ENCODE measurements at regions not wholly inside any gene's neighbourhood (a gene's known extent, or its start where the extent isn't known, plus 50 kb on each side); places are given as distances from the start of the nearest gene placed in this dataset.
"Not testable (repeated sequence)": the region's sequence is repeated elsewhere in the genome, so short reads cannot be mapped to it uniquely, and the experiment has no call there.

DNA sequence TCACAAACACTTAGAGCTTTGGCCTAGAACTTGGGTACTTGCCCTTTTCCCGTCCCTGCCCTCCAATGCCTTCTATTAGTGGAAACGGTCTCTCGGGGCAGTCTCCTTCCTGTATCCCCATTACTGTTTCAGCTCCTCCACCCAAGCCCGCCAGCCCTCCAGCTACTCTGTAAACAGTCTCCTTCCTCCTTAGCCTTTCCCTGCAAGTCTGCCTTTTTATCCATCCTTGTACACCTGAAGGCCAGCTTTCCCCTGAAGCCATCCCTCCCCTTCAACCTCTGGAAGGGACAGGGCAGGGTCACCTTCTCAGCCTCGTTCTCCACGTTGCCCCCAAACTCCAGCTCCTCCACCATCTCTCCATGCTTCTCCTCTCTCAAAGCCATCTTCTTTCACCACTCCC, 108.1 kb upstream of the ZNF746 start:
- Histone ChIP-seq H3K9ac (ENCODE audit: low read length in 2 of 2) (no peak overlapping the region), H3K36me3 (ENCODE audit: control insufficient read depth in 2 of 2, insufficient read depth in 2 of 2, low read length in 2 of 2) (peaks cover 34 to 38% of the 10 kb centered on the region in 2 donors), H3K9me3 (ENCODE audit: control insufficient read depth in 2 of 2, low read length in 2 of 2) (no peaks in the 10 kb centered on the region), H3K4me3 (ENCODE audit: low read length in 2 of 2) (no peak overlapping the region), H3K27me3 (ENCODE audit: control insufficient read depth in 1 of 2, insufficient read depth in 2 of 2, low read length in 2 of 2) (no peaks in the 10 kb centered on the region), H3K4me1 (ENCODE audit: control insufficient read depth, insufficient read depth, low read length) (no peaks in the 10 kb centered on the region), H3K27ac (ENCODE audit: low read length) (no peak overlapping the region)

DNA sequence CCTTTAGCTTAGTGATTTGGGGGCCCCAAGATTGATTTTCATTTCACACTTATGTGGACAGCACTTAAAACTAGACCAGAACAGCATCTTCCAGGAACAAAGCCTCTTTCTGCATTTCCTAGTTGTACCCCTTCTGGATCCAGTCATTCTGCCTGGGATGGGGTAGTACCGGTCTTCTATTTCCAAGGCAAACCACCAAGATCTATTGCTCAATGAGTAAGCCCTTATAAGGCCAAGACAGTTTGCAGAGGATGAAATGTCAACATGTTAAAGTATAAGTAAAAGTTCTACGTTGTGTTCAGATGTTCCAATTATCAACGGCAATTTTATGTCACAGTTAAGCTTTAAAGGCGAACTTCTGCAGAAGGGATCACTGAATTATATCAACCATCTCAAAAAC, 106.9 kb upstream of the ZNF746 start:
- H3K36me3 ChIP-seq (ENCODE audit: control insufficient read depth in 2 of 2, insufficient read depth in 2 of 2, low read length in 2 of 2), result peaks cover 31 to 41% of the 10 kb centered on the region in 2 donors
- no peaks in the 10 kb centered on the region for H3K9me3 ChIP-seq (ENCODE audit: control insufficient read depth in 2 of 2, low read length in 2 of 2)
- no peaks in the 10 kb centered on the region for H3K27me3 ChIP-seq (ENCODE audit: control insufficient read depth in 1 of 2, insufficient read depth in 2 of 2, low read length in 2 of 2)

GRCh38 chr7:149600669-149601330, 103.2 kb upstream of the ZNF746 start:
- not testable (repeated sequence) for H3K9ac ChIP-seq (ENCODE audit: low read length in 2 of 2); H3K4me1 ChIP-seq (ENCODE audit: control insufficient read depth, insufficient read depth, low read length); H3K27ac ChIP-seq (ENCODE audit: low read length); H3K4me3 ChIP-seq (ENCODE audit: low read length in 2 of 2); H3K9me3 ChIP-seq (ENCODE audit: control insufficient read depth in 2 of 2, low read length in 2 of 2); H3K27me3 ChIP-seq (ENCODE audit: control insufficient read depth in 1 of 2, insufficient read depth in 2 of 2, low read length in 2 of 2)
- peaks cover 24 to 26% of the 10 kb centered on the region in 2 donors for H3K36me3 ChIP-seq (ENCODE audit: control insufficient read depth in 2 of 2, insufficient read depth in 2 of 2, low read length in 2 of 2)

More for the DNA sequence above, 106.9 kb upstream of the ZNF746 start:
- H3K4me3 ChIP-seq (ENCODE audit: low read length in 2 of 2), result no peak overlapping the region
- no peak overlapping the region for H3K27ac ChIP-seq (ENCODE audit: low read length)
- no peak overlapping the region for H3K9ac ChIP-seq (ENCODE audit: low read length in 2 of 2)
- H3K4me1 ChIP-seq (ENCODE audit: control insufficient read depth, insufficient read depth, low read length), result no peaks in the 10 kb centered on the region

DNA sequence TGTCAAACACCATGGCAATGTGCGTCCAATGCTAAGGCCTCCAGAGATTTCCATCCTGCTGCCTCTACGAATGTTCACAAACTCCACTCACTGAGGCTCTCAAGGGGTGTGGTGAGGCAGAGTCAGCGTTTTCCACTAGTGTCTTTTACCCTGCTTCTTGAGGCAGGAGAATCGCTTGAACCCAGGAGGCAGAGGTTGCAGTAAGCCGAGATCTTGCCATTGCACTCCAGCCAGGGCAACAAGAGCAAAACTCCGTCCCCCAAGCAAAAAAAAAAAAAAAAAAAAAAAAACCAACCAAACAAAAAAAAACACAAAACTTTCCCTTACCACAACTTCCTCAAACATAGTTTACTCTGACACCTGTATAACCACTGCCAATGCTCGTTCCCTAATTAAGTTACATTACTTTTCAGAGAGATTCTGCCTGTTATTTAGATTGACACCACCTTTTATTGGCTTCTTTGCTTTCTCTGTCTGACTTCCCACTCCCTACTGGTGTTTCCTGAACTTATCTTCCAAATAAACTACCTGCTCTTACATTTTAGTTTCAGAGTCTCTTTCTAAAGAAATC, 102.1 kb upstream of the ZNF746 start:
- H3K4me1 ChIP-seq (ENCODE audit: control insufficient read depth, insufficient read depth, low read length), result no peaks in the 10 kb centered on the region
- no peak overlapping the region for H3K9ac ChIP-seq (ENCODE audit: low read length in 2 of 2)
- no peak overlapping the region for H3K4me3 ChIP-seq (ENCODE audit: low read length in 2 of 2)
- peaks cover 28 to 31% of the 10 kb centered on the region in 2 donors for H3K36me3 ChIP-seq (ENCODE audit: control insufficient read depth in 2 of 2, insufficient read depth in 2 of 2, low read length in 2 of 2)
- H3K27ac ChIP-seq (ENCODE audit: low read length), result no peak overlapping the region
- no peaks in the 10 kb centered on the region for H3K27me3 ChIP-seq (ENCODE audit: control insufficient read depth in 1 of 2, insufficient read depth in 2 of 2, low read length in 2 of 2)
- H3K9me3 ChIP-seq (ENCODE audit: control insufficient read depth in 2 of 2, low read length in 2 of 2), result no peaks in the 10 kb centered on the region

DNA sequence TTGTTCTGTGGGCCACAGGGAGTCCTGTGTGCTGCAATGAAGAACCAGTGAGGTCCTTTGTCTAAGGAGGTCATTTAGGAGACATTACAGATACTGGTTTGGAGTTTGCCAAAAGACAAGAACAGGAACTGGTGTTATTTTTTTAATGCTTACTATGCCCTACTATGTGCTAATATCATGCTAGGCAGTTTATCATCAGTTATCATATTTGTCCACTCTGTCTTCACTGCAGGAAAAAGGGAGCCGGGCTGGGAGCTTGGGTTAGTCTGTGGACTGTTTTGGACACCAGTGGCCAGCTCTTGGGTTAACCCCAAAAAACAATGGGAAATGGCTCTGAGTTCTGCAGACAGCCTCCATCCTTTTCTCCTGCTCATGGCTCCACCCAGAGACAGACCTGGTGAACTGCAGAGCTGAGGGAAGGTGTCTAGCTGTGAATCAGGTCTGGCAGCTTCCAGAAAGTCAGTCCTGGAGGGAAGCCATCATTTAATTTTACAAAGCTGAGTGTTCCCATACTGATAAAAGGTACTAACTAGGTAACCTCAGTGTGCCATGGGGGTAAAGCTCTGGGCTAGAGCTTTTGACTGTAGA, 101.2 kb upstream of the ZNF746 start:
- Histone ChIP-seq H3K9ac (ENCODE audit: low read length in 2 of 2) (no peak overlapping the region), H3K27ac (ENCODE audit: low read length) (no peak overlapping the region), H3K4me3 (ENCODE audit: low read length in 2 of 2) (no peak overlapping the region), H3K27me3 (ENCODE audit: control insufficient read depth in 1 of 2, insufficient read depth in 2 of 2, low read length in 2 of 2) (no peaks in the 10 kb centered on the region), H3K4me1 (ENCODE audit: control insufficient read depth, insufficient read depth, low read length) (no peaks in the 10 kb centered on the region), H3K9me3 (ENCODE audit: control insufficient read depth in 2 of 2, low read length in 2 of 2) (no peaks in the 10 kb centered on the region), H3K36me3 (ENCODE audit: control insufficient read depth in 2 of 2, insufficient read depth in 2 of 2, low read length in 2 of 2) (peaks cover 31 to 35% of the 10 kb centered on the region in 2 donors)

DNA sequence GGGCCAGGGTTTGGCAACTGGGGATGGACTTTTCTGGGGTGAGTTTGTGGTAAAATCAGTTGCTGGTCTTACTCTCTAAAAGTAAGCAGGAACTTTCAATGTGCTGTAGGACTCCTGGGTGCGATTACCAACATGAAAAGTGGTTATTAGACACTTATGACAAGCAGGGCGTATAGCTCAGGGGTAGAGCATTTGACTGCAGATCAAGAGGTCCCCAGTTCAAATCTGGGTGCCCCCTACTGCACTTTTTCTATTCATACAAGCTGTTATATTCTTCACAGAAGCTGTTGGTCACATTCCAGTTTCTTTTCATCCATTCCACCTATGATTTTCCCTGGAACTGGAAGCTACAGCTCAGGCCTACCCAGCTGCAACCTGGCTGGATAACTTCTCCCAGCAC, 100.2 kb upstream of the ZNF746 start:
- H3K4me3 ChIP-seq (ENCODE audit: low read length in 2 of 2); H3K9me3 ChIP-seq (ENCODE audit: control insufficient read depth in 2 of 2, low read length in 2 of 2); H3K4me1 ChIP-seq (ENCODE audit: control insufficient read depth, insufficient read depth, low read length); H3K27me3 ChIP-seq (ENCODE audit: control insufficient read depth in 1 of 2, insufficient read depth in 2 of 2, low read length in 2 of 2); H3K27ac ChIP-seq (ENCODE audit: low read length); H3K9ac ChIP-seq (ENCODE audit: low read length in 2 of 2): not testable (repeated sequence)
- peaks cover 30 to 33% of the 10 kb centered on the region in 2 donors for H3K36me3 ChIP-seq (ENCODE audit: control insufficient read depth in 2 of 2, insufficient read depth in 2 of 2, low read length in 2 of 2)

DNA sequence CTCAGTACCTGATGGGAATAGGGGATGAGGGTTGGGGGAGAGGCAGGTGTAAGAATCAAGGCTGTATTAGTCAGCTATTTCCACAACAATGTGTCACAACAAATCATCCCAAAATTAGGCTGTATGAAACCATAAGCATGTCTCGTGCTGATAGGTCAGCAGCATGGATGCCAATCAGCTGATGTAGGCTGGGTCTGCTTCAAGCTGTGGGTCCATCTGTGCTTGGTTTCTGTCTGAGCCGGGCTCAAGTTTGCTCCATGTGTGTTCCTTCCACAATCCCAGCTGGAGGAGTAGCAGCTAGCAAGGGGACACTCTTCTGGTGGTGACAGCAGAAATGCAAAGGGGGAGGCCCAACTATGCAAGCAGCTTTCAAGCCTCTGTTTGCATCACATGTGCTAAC, 97.9 kb upstream of the ZNF746 start:
- H3K4me1 ChIP-seq (ENCODE audit: control insufficient read depth, insufficient read depth, low read length), result no peaks in the 10 kb centered on the region
- no peak overlapping the region for H3K9ac ChIP-seq (ENCODE audit: low read length in 2 of 2)
- no peaks in the 10 kb centered on the region for H3K9me3 ChIP-seq (ENCODE audit: control insufficient read depth in 2 of 2, low read length in 2 of 2)
- peaks cover 21 to 27% of the 10 kb centered on the region in 2 donors for H3K36me3 ChIP-seq (ENCODE audit: control insufficient read depth in 2 of 2, insufficient read depth in 2 of 2, low read length in 2 of 2)
- no peak overlapping the region for H3K4me3 ChIP-seq (ENCODE audit: low read length in 2 of 2)
- H3K27me3 ChIP-seq (ENCODE audit: control insufficient read depth in 1 of 2, insufficient read depth in 2 of 2, low read length in 2 of 2), result no peaks in the 10 kb centered on the region
- H3K27ac ChIP-seq (ENCODE audit: low read length), result no peak overlapping the region

GRCh38 chr7:149595078-149595477, 97.5 kb upstream of the ZNF746 start:
- H3K36me3 ChIP-seq (ENCODE audit: control insufficient read depth in 2 of 2, insufficient read depth in 2 of 2, low read length in 2 of 2), result peaks cover 20 to 32% of the 10 kb centered on the region in 2 donors
- no peak overlapping the region for H3K4me3 ChIP-seq (ENCODE audit: low read length in 2 of 2)
- H3K9ac ChIP-seq (ENCODE audit: low read length in 2 of 2), result no peak overlapping the region
- H3K4me1 ChIP-seq (ENCODE audit: control insufficient read depth, insufficient read depth, low read length), result no peaks in the 10 kb centered on the region
- no peaks in the 10 kb centered on the region for H3K9me3 ChIP-seq (ENCODE audit: control insufficient read depth in 2 of 2, low read length in 2 of 2)
- H3K27ac ChIP-seq (ENCODE audit: low read length), result no peak overlapping the region
- no peaks in the 10 kb centered on the region for H3K27me3 ChIP-seq (ENCODE audit: control insufficient read depth in 1 of 2, insufficient read depth in 2 of 2, low read length in 2 of 2)

GRCh38 chr7:149588930-149589329, 91.3 kb upstream of the ZNF746 start:
- H3K9ac ChIP-seq (ENCODE audit: low read length in 2 of 2), result no peak overlapping the region
- H3K4me1 ChIP-seq (ENCODE audit: control insufficient read depth, insufficient read depth, low read length), result no peaks in the 10 kb centered on the region
- no peak overlapping the region for H3K4me3 ChIP-seq (ENCODE audit: low read length in 2 of 2)
- H3K36me3 ChIP-seq (ENCODE audit: control insufficient read depth in 2 of 2, insufficient read depth in 2 of 2, low read length in 2 of 2), result peaks cover 31 to 38% of the 10 kb centered on the region in 2 donors
- peaks cover 2 to 5% of the 10 kb centered on the region in 2 donors for H3K9me3 ChIP-seq (ENCODE audit: control insufficient read depth in 2 of 2, low read length in 2 of 2)
- H3K27me3 ChIP-seq (ENCODE audit: control insufficient read depth in 1 of 2, insufficient read depth in 2 of 2, low read length in 2 of 2), result no peaks in the 10 kb centered on the region
- H3K27ac ChIP-seq (ENCODE audit: low read length), result no peak overlapping the region

GRCh38 chr7:149586646-149587645, 89.3 kb upstream of the ZNF746 start:
- H3K4me3 ChIP-seq (ENCODE audit: low read length in 2 of 2), result no peak overlapping the region
- H3K9ac ChIP-seq (ENCODE audit: low read length in 2 of 2), result no peak overlapping the region
- H3K27ac ChIP-seq (ENCODE audit: low read length), result no peak overlapping the region
- peaks cover 2 to 6% of the 10 kb centered on the region in 2 donors for H3K9me3 ChIP-seq (ENCODE audit: control insufficient read depth in 2 of 2, low read length in 2 of 2)
- H3K27me3 ChIP-seq (ENCODE audit: control insufficient read depth in 1 of 2, insufficient read depth in 2 of 2, low read length in 2 of 2), result no peaks in the 10 kb centered on the region
- H3K36me3 ChIP-seq (ENCODE audit: control insufficient read depth in 2 of 2, insufficient read depth in 2 of 2, low read length in 2 of 2), result peaks cover 38 to 40% of the 10 kb centered on the region in 2 donors
- H3K4me1 ChIP-seq (ENCODE audit: control insufficient read depth, insufficient read depth, low read length), result no peaks in the 10 kb centered on the region

All from stomach smooth muscle (tissue), 2 donors.